GM12878 (cell line): ENCODE measurements at regions not wholly inside any gene's neighbourhood (a gene's known extent, or its start where the extent isn't known, plus 50 kb on each side); places are given as distances from the start of the nearest gene placed in this dataset.

Experiments used
- ATAC-seq: fragments of 200-7000 bp; cut with Tn5 transposase; 3 replicates; pipeline ENCODE4 v1.9.1; 2020; ENCODE audit warnings: mild to moderate bottlenecking, moderate library complexity
- BruUV-seq: library from RNA; stranded (reverse); fragments of 400-500 nt; replicated peaks from 2 replicates; lab custom pipeline; 2021; lab: Mats Ljungman, UMichigan
- CTCF ChIA-PET: fragments of 300-600 bp; sonication (Branson Sonifier 250); formaldehyde crosslinking; extraction: SDS; loops from one replicate; lab custom pipeline; 2021; ENCODE audit warnings: inconsistent platforms; lab: Yijun Ruan, JAX
- POLR2A ChIA-PET: fragments of 350-600 bp; formaldehyde crosslinking; extraction: SDS; loops from one replicate; lab custom pipeline; 2021; ENCODE audit warnings: inconsistent platforms; lab: Charles Lee
- RAD21 ChIA-PET: fragments of 300-600 bp; sonication (Branson Sonifier 250); formaldehyde crosslinking; loops from one replicate; lab custom pipeline; 2023; ENCODE audit warnings: antibody characterized with exemption; ENCODE audit not compliant: unreplicated experiment; lab: Charles Lee
- SMC1A ChIA-PET: fragments of 300-600 bp; sonication (Branson Sonifier 250); formaldehyde crosslinking; loops from one replicate; lab custom pipeline; 2023; ENCODE audit not compliant: unreplicated experiment, uncharacterized antibody; lab: Charles Lee
- DNase-seq: peaks from one replicate; pipeline ENCODE4 v3.0.0-alpha.2; 2011; ENCODE audit warnings: low read depth, low spot score
- FAIRE-seq: peaks from 3 replicates; lab custom pipeline; 2011; peaks lifted over from hg19 to GRCh38; lab: Jason Lieb, UNC
- H2AFZ ChIP-seq: 2 replicates; pipeline ENCODE4 v1.6.0; 2011; ENCODE audit warnings: low read depth, low read length, control low read depth; ENCODE audit not compliant: control insufficient read depth
- H3K27ac ChIP-seq: 2 replicates; pipeline ENCODE4 v1.5.1; 2011; ENCODE audit warnings: control low read depth; ENCODE audit not compliant: control insufficient read depth, insufficient read depth
- H3K27me3 ChIP-seq, 2 experiments: replicated peaks in 1 of 2; 2 replicates each; pipeline versions ENCODE4 v1.6.0 to v1.6.1; 2011; ENCODE audit warnings: low read length in 1 of 2; ENCODE audit not compliant: control insufficient read depth in 2 of 2, insufficient read depth in 2 of 2
- H3K36me3 ChIP-seq, 2 experiments: 2 replicates each; pipeline ENCODE4 v1.5.1; 2011; ENCODE audit warnings: low read length in 1 of 2; ENCODE audit not compliant: control insufficient read depth in 2 of 2, insufficient read depth in 2 of 2
- H3K4me1 ChIP-seq: 2 replicates; pipeline ENCODE4 v1.6.1; 2011; ENCODE audit warnings: mild to moderate bottlenecking, low read length, moderate library complexity, mixed read lengths; ENCODE audit not compliant: control insufficient read depth, insufficient read depth
- H3K4me2 ChIP-seq: 2 replicates; pipeline ENCODE4 v1.6.0; 2011; ENCODE audit warnings: control low read depth; ENCODE audit not compliant: control insufficient read depth, insufficient read depth
- H3K4me3 ChIP-seq: fragments of 200-600 bp; sonication (generic); 2 replicates; pipeline ENCODE4 v1.5.1; 2016
- H3K79me2 ChIP-seq: 2 replicates; pipeline ENCODE4 v1.6.0; 2011; ENCODE audit warnings: low read length; ENCODE audit not compliant: control insufficient read depth, insufficient read depth
- H3K9ac ChIP-seq: 2 replicates; pipeline ENCODE4 v1.8.0; 2011; ENCODE audit warnings: low read length, control low read depth, mixed read lengths; ENCODE audit not compliant: control insufficient read depth, insufficient read depth
- H3K9me3 ChIP-seq: replicated peaks from 3 replicates; pipeline ENCODE4 v1.5.1; 2011; ENCODE audit warnings: mild to moderate bottlenecking, low read length; ENCODE audit not compliant: control insufficient read depth, insufficient read depth
- H4K20me1 ChIP-seq: 2 replicates; pipeline ENCODE4 v1.6.0; 2011; ENCODE audit not compliant: control insufficient read depth, insufficient read depth
- CBX5 ChIP-seq: sonication (generic); IDR thresholded peaks from 2 replicates; pipeline ENCODE4 v1.6.1; 2016; ENCODE audit warnings: low read depth, moderate library complexity, mild to moderate bottlenecking, inconsistent platforms
- CHD4 ChIP-seq: fragments of 200-600 bp; sonication (generic); IDR thresholded peaks from 2 replicates; pipeline ENCODE4 v1.6.1; 2016; ENCODE audit warnings: mild to moderate bottlenecking
- RAD21 ChIP-seq: IDR thresholded peaks from 2 replicates; pipeline ENCODE4 v1.6.1; 2011; ENCODE audit warnings: mild to moderate bottlenecking, low read depth, low read length, moderate library complexity; ENCODE audit not compliant: insufficient read depth
- SMC3 ChIP-seq: IDR thresholded peaks from 2 replicates; pipeline ENCODE4 v1.6.1; 2011; ENCODE audit warnings: low read length, improper control_type of control experiment, borderline replicate concordance
- ZNF207 ChIP-seq: fragments of 450-650 bp; IDR thresholded peaks from 2 replicates; pipeline ENCODE4 v1.6.1; 2014; ENCODE audit warnings: antibody characterized with exemption, mild to moderate bottlenecking, borderline replicate concordance
- WGBS: methylation state at CpG from one replicate; pipeline ENCODE4 v1.1.6; 2016; ENCODE audit warnings: low lambda C conversion rate; ENCODE audit not compliant: insufficient replicate concordance, insufficient coverage; ENCODE audit errors: missing lambda C conversion rate; 5-methylcytosine and 5-hydroxymethylcytosine counted together
- in situ Hi-C: fragments of 300-500 bp; cut with MboI; formaldehyde crosslinking; loops from 9 replicates; pipeline ENCODE4 v1.14.3; 2018; ENCODE audit warnings: mixed read lengths
- intact Hi-C: fragments of 100-400 bp; cut with micrococcal nuclease; formaldehyde crosslinking; loops from one replicate; pipeline ENCODE4 v1.14.2; 2022; ENCODE audit not compliant: unreplicated experiment
- TF ChIP-seq, protein P1 (sequence below): IDR thresholded peaks from 2 replicates; pipeline ENCODE4 v1.6.1; 2011; ENCODE audit warnings: borderline replicate concordance, low read depth, mild to moderate bottlenecking, moderate library complexity, mixed read lengths, low read length; ENCODE audit not compliant: insufficient read depth; ENCODE audit errors: extremely low read length
- TF ChIP-seq, protein P2 (sequence below), 3 experiments: IDR thresholded peaks in 2 of 3; conservative IDR thresholded peaks in 1 of 3; 2 replicates each; pipeline ENCODE4 v1.5.1; 2011; ENCODE audit warnings: low read depth in 3 of 3, low read length in 3 of 3, mild to moderate bottlenecking in 3 of 3, control low read depth in 2 of 3, moderate library complexity in 2 of 3, inconsistent platforms in 1 of 3, mixed read lengths in 1 of 3; ENCODE audit not compliant: control insufficient read depth in 2 of 3, insufficient read depth in 1 of 3; ENCODE audit errors: extremely low read depth in 1 of 3

DNA sequence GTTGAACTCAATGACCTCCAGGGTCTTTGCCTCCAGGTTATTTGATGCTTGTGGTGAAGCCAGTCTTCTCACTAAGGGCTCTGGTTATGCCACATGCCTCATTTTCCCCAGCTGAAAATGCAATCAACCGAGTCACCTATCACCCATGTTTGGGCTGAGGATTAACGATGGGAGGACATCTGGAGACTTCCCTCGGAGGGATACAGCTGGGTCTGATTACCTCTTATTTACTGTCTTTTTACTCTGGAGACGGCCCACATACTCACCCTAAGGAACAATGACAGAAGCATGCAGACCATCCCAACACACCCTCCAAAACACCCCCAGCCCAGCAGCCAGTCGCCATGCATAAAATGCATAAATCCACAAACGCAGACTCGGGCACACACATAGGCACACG is 187.4 kb downstream of the OPA1 start (continued):
- TF ChIP-seq, protein P1, sequence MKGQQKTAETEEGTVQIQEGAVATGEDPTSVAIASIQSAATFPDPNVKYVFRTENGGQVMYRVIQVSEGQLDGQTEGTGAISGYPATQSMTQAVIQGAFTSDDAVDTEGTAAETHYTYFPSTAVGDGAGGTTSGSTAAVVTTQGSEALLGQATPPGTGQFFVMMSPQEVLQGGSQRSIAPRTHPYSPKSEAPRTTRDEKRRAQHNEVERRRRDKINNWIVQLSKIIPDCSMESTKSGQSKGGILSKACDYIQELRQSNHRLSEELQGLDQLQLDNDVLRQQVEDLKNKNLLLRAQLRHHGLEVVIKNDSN = no peak
- no peak for TF ChIP-seq ZNF207

DNA sequence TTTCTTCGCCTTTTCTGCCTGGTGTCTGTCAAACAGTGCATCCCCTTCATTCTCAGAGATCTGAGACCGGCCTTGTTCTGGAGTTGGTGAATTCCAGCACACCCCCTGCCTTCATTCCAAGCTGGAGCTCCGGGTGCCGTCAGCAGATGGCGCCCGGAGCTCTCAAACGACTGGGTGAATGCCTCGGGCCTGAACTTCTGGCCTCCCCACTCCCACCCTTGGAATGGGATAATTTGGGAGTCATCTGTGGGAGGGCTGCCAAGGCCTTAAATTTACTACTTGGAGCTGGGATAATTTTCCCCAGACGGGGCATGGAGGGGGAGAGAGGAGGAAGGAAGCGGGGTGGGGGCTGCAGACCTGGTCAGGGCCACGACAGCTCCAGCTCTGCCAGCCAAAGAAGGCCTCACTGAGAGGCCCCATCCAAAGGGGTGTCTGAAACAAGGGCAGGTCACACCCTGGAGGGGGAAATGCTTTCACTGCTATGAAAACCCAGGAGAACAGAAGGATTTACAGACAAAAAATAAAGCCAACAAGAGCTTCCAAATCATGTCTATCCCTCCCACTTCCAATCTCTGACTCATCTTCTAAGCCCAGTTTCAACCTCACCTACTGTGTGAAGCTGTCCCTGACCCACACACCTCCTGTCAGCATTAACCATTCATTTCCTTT is 187.9 kb downstream of the OPA1 start:
- Histone ChIP-seq H3K4me1 (no peaks in the 10 kb centered on the region), H3K27me3 (peaks cover 0 to 3% of the 10 kb centered on the region in 2 experiments; a peak in 2 of 4 replicates), H3K4me3 (no peak overlapping the region), H3K79me2 (no peaks in the 10 kb centered on the region), H3K9ac (no peak overlapping the region), H4K20me1 (no peaks in the 10 kb centered on the region), H3K27ac (no peak overlapping the region), H2AFZ (no peak overlapping the region), H3K9me3 (no peaks in the 10 kb centered on the region), H3K36me3 (no peaks in the 10 kb centered on the region), H3K4me2 (no peak overlapping the region)
- no peak for TF ChIP-seq CBX5
- TF ChIP-seq SMC3 = peak; percentile 64; the same call in 1 of the 2 replicates
- TF ChIP-seq RAD21 = peak; percentile 85
- TF ChIP-seq CHD4 = no peak
- TF ChIP-seq, protein P2, sequence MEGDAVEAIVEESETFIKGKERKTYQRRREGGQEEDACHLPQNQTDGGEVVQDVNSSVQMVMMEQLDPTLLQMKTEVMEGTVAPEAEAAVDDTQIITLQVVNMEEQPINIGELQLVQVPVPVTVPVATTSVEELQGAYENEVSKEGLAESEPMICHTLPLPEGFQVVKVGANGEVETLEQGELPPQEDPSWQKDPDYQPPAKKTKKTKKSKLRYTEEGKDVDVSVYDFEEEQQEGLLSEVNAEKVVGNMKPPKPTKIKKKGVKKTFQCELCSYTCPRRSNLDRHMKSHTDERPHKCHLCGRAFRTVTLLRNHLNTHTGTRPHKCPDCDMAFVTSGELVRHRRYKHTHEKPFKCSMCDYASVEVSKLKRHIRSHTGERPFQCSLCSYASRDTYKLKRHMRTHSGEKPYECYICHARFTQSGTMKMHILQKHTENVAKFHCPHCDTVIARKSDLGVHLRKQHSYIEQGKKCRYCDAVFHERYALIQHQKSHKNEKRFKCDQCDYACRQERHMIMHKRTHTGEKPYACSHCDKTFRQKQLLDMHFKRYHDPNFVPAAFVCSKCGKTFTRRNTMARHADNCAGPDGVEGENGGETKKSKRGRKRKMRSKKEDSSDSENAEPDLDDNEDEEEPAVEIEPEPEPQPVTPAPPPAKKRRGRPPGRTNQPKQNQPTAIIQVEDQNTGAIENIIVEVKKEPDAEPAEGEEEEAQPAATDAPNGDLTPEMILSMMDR (IDR thresholded peaks at IDR 0.05 in 2 of 3, conservative IDR thresholded peaks at IDR 0.05 in 1 of 3; ENCODE audit: control insufficient read depth in 2 of 3, extremely low read depth in 1 of 3, insufficient read depth in 1 of 3, low read depth in 3 of 3, low read length in 3 of 3) = peak; percentile 47 to 62 (median 48); a peak in 5 of 6 replicates
- ChIA-PET CTCF (interaction anchor here (0.5 to 4.1 kb wide), 14 partner anchors 11 to 563 kb away, joined by 3 to 53 read pairs (median 3); no protein-coding TSS in a partner anchor), SMC1A (interaction anchor here (0.5 to 3.6 kb wide), 10 partner anchors 10 to 1374 kb away, joined by 3 to 14 read pairs (median 3); no protein-coding TSS in a partner anchor), RAD21 (interaction anchor here (1.0 to 2.2 kb wide), 3 partner anchors 115 to 535 kb away, joined by 3 to 21 read pairs (median 4); no protein-coding TSS in a partner anchor), POLR2A (no interaction called here)
- 29% methylated on average over 11 of the region's 11 CpGs for WGBS
- in situ Hi-C loops = loop anchor here (10.0 kb wide), 1 partner anchor 354 kb away; the partner anchor contains the start of gene HES1
- ATAC-seq (peak; percentile 56), DNase-seq (no peak), FAIRE-seq (no peak)
- intact Hi-C loops = loop anchor here (2.0 to 10.0 kb wide), 2 partner anchors 194 to 534 kb away; no protein-coding TSS in a partner anchor
- BruUV-seq = no TSS peak
